Activated CD8-positive, alpha-beta memory T cell treated with anti-CD3 and anti-CD28 coated beads for 1 hour (primary cell): ENCODE measurements at regions not wholly inside any gene's neighbourhood (a gene's known extent, or its start where the extent isn't known, plus 50 kb on each side); places are given as distances from the start of the nearest gene placed in this dataset.
"Not testable (repeated sequence)": the region's sequence is repeated elsewhere in the genome, so short reads cannot be mapped to it uniquely, and the experiment has no call there.

Source experiments
- DNase-seq, 2 donors: peaks; one replicate each; pipeline ENCODE4 v3.0.0-alpha.2; 2020; ENCODE audit warnings: low read depth in 1 of 2; ENCODE audit errors: extremely low read depth in 1 of 2

- DNase-seq, result no peak
Measured at GRCh38 chr2:43004879-43005244, 212.5 kb upstream of the HAAO start.

GRCh38 chr2:43004126-43004865, 211.9 kb upstream of the HAAO start:
- not testable (repeated sequence) for DNase-seq

- DNase-seq, result no peak
Measured at GRCh38 chr2:43003702-43004101, 211.3 kb upstream of the HAAO start.

GRCh38 chr2:43001787-43002468, 209.5 kb upstream of the HAAO start:
- no peak for DNase-seq

GRCh38 chr2:43001055-43001378, 208.6 kb upstream of the HAAO start:
- no peak for DNase-seq

GRCh38 chr2:43000242-43001054, 208.1 kb upstream of the HAAO start:
- DNase-seq, result no peak

- DNase-seq, result no peak
Measured at GRCh38 chr2:42999856-43000241, 207.5 kb upstream of the HAAO start.

- DNase-seq, result no peak
Measured at GRCh38 chr2:42999391-42999841, 207.0 kb upstream of the HAAO start.

- no peak for DNase-seq
Measured at GRCh38 chr2:42998721-42999120, 206.3 kb upstream of the HAAO start.

GRCh38 chr2:42996528-42996927, 204.1 kb upstream of the HAAO start:
- DNase-seq, result no peak

- no peak for DNase-seq
Measured at GRCh38 chr2:42995752-42996422, 203.5 kb upstream of the HAAO start.

GRCh38 chr2:42989283-42990081, 197.1 kb upstream of the HAAO start:
- not testable (repeated sequence) for DNase-seq

- not testable (repeated sequence) for DNase-seq
Measured at GRCh38 chr2:42988055-42988454, 195.7 kb upstream of the HAAO start.

- no peak for DNase-seq
Measured at GRCh38 chr2:42987112-42987922, 194.9 kb upstream of the HAAO start.

GRCh38 chr2:42984617-42985016, 192.2 kb upstream of the HAAO start:
- DNase-seq, result no peak

- DNase-seq, result no peak
Measured at GRCh38 chr2:42984081-42984480, 191.7 kb upstream of the HAAO start.

- DNase-seq, result no peak
Measured at GRCh38 chr2:42980764-42981416, 188.5 kb upstream of the HAAO start.

GRCh38 chr2:42979870-42980763, 187.7 kb upstream of the HAAO start:
- DNase-seq, result no peak
